ENCODE measurements at regions not wholly inside any gene's neighbourhood (a gene's known extent, or its start where the extent isn't known, plus 50 kb on each side); places are given as distances from the start of the nearest gene placed in this dataset.

DNA sequence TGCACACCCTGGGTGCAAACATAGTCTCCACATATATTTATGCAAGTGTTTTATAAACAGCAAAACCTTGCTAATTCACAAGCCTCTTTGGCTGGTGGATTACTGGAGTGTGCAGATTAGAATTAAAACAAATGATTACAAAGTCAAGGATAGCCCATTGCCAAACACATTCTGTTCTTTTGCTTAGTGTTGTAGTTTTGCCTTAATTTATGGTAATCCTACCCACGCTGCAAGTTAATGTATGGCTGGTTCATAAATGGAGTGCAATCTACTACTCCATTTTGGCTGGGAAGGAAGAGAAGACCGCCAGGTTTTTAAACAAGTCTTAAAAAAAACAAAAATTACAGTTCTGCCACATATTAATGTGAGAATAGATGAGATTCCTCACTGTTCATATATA, 883.1 kb upstream of the KLHL29 start:
- ATAC-seq: no peak
- no peak overlapping the region for H3K4me3 ChIP-seq
- H3K36me3 ChIP-seq (ENCODE audit: insufficient read depth in 1 of 2, low read depth in 1 of 2): no peaks in the 10 kb centered on the region
- H3K4me1 ChIP-seq: no peaks in the 10 kb centered on the region
- no peak overlapping the region for H3K27ac ChIP-seq
- DNase-seq: no peak
- no peaks in the 10 kb centered on the region for H3K27me3 ChIP-seq (ENCODE audit: insufficient read depth in 3 of 3, low read length in 2 of 3)
- TF ChIP-seq, protein P1, sequence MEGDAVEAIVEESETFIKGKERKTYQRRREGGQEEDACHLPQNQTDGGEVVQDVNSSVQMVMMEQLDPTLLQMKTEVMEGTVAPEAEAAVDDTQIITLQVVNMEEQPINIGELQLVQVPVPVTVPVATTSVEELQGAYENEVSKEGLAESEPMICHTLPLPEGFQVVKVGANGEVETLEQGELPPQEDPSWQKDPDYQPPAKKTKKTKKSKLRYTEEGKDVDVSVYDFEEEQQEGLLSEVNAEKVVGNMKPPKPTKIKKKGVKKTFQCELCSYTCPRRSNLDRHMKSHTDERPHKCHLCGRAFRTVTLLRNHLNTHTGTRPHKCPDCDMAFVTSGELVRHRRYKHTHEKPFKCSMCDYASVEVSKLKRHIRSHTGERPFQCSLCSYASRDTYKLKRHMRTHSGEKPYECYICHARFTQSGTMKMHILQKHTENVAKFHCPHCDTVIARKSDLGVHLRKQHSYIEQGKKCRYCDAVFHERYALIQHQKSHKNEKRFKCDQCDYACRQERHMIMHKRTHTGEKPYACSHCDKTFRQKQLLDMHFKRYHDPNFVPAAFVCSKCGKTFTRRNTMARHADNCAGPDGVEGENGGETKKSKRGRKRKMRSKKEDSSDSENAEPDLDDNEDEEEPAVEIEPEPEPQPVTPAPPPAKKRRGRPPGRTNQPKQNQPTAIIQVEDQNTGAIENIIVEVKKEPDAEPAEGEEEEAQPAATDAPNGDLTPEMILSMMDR (IDR thresholded peaks at IDR 0.05): no peak
- intact Hi-C loops (cut with DNase I): no loop called here
- no peaks in the 10 kb centered on the region for H3K9me3 ChIP-seq
- WGBS, 3 donors: 70 to 75% (median 70%) methylated on average over 2 of the region's 2 CpGs

DNA sequence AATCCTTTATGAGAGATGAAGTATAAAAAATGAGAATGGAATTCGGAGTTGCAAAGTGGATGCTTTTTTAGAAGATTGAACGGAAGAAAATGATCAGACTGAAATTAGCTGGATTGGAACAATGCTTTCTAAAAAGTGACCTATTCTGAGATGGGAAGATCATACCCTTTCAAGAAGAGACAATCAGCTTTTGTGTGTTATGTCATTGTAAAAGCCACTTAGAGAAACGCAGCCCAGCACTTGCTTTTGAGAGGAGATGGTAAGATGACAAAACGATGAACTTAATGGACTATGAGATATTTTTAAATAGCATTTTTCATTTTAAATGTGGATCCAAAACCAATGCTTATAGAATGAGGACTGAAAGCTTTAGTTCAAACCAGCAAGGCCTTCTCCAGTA, 871.4 kb upstream of the KLHL29 start:
- Histone ChIP-seq H3K27me3 (ENCODE audit: insufficient read depth in 3 of 3, low read length in 2 of 3) (no peaks in the 10 kb centered on the region), H3K27ac (no peak overlapping the region), H3K36me3 (ENCODE audit: insufficient read depth in 1 of 2, low read depth in 1 of 2) (no peaks in the 10 kb centered on the region), H3K4me3 (no peak overlapping the region), H3K9me3 (no peaks in the 10 kb centered on the region), H3K4me1 (no peaks in the 10 kb centered on the region)
- ATAC-seq (no peak), DNase-seq (no peak)
- TF ChIP-seq, protein P1 (IDR thresholded peaks at IDR 0.05): no peak
- WGBS, 3 donors: 85 to 87% (median 86%) methylated on average over 4 of the region's 4 CpGs
- intact Hi-C loops (cut with DNase I): no loop called here

DNA sequence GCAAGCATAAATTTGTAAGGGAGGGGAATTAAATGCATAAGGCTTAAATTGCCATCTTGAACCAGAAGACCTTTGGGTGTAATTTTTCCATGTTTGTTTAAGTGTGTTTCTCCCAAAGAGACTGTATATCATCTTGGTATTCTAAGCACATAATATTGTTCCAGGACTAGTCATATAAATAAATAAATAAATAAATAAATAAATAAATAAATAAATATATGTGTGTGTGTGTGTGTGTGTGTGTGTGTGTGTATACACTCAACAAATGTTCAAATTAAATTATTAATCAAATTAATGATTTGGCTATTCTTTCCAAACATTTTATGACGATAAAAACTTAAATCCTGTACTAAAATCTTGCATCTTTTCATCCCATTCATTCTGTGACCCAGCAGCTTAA, 867.8 kb upstream of the KLHL29 start:
- Histone ChIP-seq H3K4me1 (no peaks in the 10 kb centered on the region), H3K27ac (no peak overlapping the region), H3K4me3 (no peak overlapping the region), H3K9me3 (no peaks in the 10 kb centered on the region), H3K27me3 (ENCODE audit: insufficient read depth in 3 of 3, low read length in 2 of 3) (no peaks in the 10 kb centered on the region), H3K36me3 (ENCODE audit: insufficient read depth in 1 of 2, low read depth in 1 of 2) (no peaks in the 10 kb centered on the region)
- WGBS, 3 donors: 0 to 84% (median 38%) methylated on average over 1 of the region's 1 CpG
- DNase-seq (no peak), ATAC-seq (no peak)
- intact Hi-C loops (cut with DNase I): no loop called here
- TF ChIP-seq, protein P1 (IDR thresholded peaks at IDR 0.05): no peak

DNA sequence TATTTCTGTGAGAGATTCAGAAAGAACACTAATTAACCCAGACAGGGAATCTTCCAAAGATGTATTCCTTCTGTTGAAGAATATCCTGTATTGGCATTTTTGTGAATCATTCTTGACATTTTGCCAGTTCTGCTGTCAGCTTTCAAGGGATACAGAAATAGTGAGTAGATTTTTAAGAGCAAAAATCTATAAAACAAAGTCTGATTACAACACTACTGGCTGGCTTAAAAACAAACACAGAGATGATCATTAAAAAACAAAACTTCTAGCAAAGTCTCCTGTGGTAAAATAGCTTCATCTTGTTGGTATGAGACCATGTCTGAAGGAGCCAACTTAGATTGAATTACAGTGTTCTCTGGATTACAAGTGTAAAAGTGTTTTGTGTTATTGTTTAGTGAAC, 866.3 kb upstream of the KLHL29 start:
- H3K9me3 ChIP-seq: no peaks in the 10 kb centered on the region
- no peak overlapping the region for H3K4me3 ChIP-seq
- no peak for DNase-seq
- intact Hi-C loops (cut with DNase I): no loop called here
- H3K4me1 ChIP-seq: no peaks in the 10 kb centered on the region
- TF ChIP-seq, protein P1 (IDR thresholded peaks at IDR 0.05): no peak
- no peaks in the 10 kb centered on the region for H3K27me3 ChIP-seq (ENCODE audit: insufficient read depth in 3 of 3, low read length in 2 of 3)
- no peaks in the 10 kb centered on the region for H3K36me3 ChIP-seq (ENCODE audit: insufficient read depth in 1 of 2, low read depth in 1 of 2)
- ATAC-seq: no peak
- no peak overlapping the region for H3K27ac ChIP-seq

Data from psoas muscle (tissue), 7 donors.